Heart left ventricle (tissue), 16 donors: ENCODE measurements at regions not wholly inside any gene's neighbourhood (a gene's known extent, or its start where the extent isn't known, plus 50 kb on each side); places are given as distances from the start of the nearest gene placed in this dataset.

Experiments
- ATAC-seq, 4 donors: fragments of 200-7000 bp; cut with Tn5 transposase; one replicate each; pipeline ENCODE4 v1.9.1; 2020 to 2022; ENCODE audit warnings: moderate library complexity in 4 of 4, mild to moderate bottlenecking in 3 of 4, moderate number of reproducible peaks in 1 of 4
- DNase-seq, 5 donors: peaks; one replicate each; pipeline ENCODE4 v3.0.0-alpha.2; 2020
- H3K27ac ChIP-seq, 12 donors: fragments of 200-600 bp; sonication (generic) in 4 of 12; one replicate each; pipeline versions ENCODE4 v1.5.0 to v1.8.0; 2016 to 2022; ENCODE audit warnings: mild to moderate bottlenecking in 2 of 12
- H3K27me3 ChIP-seq, 9 donors: fragments of 200-600 bp; sonication (generic) in 2 of 9; one replicate each; pipeline versions ENCODE4 v1.5.1 to v1.8.0; 2016 to 2022; ENCODE audit warnings: mild to moderate bottlenecking in 3 of 9
- H3K36me3 ChIP-seq, 9 donors: fragments of 200-600 bp; sonication (generic) in 2 of 9; one replicate each; pipeline versions ENCODE4 v1.5.0 to v1.8.0; 2018 to 2022; ENCODE audit warnings: mild to moderate bottlenecking in 2 of 9
- H3K4me1 ChIP-seq, 12 donors: fragments of 200-600 bp; sonication (generic) in 4 of 12; one replicate each; pipeline versions ENCODE4 v1.5.0 to v1.8.0; 2016 to 2022; ENCODE audit warnings: mild to moderate bottlenecking in 3 of 12
- H3K4me3 ChIP-seq, 12 donors: fragments of 200-600 bp; sonication (generic) in 4 of 12; one replicate each; pipeline versions ENCODE4 v1.5.0 to v1.8.0; 2017 to 2022; ENCODE audit warnings: mild to moderate bottlenecking in 9 of 12, moderate library complexity in 4 of 12
- H3K9me3 ChIP-seq, 12 donors: fragments of 200-600 bp; sonication (generic) in 4 of 12; one replicate each; pipeline versions ENCODE4 v1.5.0 to v1.8.0; 2016 to 2022; ENCODE audit warnings: mild to moderate bottlenecking in 1 of 12
- CTCF ChIP-seq, 12 donors: fragments of 200-600 bp; sonication (generic) in 4 of 12; IDR thresholded peaks; one replicate each; pipeline versions ENCODE4 v1.5.0 to v1.8.0; 2018 to 2022; ENCODE audit warnings: antibody characterized with exemption in 12 of 12, mild to moderate bottlenecking in 5 of 12
- POLR2A ChIP-seq, 2 donors: fragments of 450-650 bp; IDR thresholded peaks; one replicate each; pipeline ENCODE4 v1.6.1; 2017; ENCODE audit warnings: antibody characterized with exemption in 2 of 2, mild to moderate bottlenecking in 2 of 2, moderate library complexity in 2 of 2
- WGBS, 4 donors: extraction: QIAGEN DNeasy Blood & Tissue Kit in 2 of 4; methylation state at CpG; one replicate each; pipeline versions ENCODE4 v1.1.5 to v1.1.7; 2013 to 2018; 5-methylcytosine and 5-hydroxymethylcytosine counted together
- intact Hi-C, 10 donors: fragments of 100-400 bp; cut with DNase I; formaldehyde crosslinking; loops; one replicate each; pipeline versions ENCODE4 v1.11.1 to v1.14.2; 2022
- donor health status: ischemic (EF 13 %, LVEDD 7.1; RV severe dilation, severe dysfunction).
- donor health status: healthy with polysubstance abuse.
- donor health status: DM: no; HTN: yes; CAD: no.
- donor health status: DM: no; HTN: no; CAD: no.
- donor health status: ischemic (EF 25% LVEDD 6.9; RV normal size, moderate dysfunction).
- donor health status: ischemic (EF 25% LVEDD 5.7; RV mildly dilated, moderate dysfunction).
- donor health status: healthy.
- donor health status: DM: yes; HTN: yes; CAD: no.
- donor health status: ischemic (EF 35%, LVEDD 5.7; RV mildly dilated, moderate dysfunction).
- donor health status: nonischemic (EF 11% LVEDD 7.7; RV severe dilation, severe dysfunction).
- donor health status: DM: yes; HTN: yes; CAD: no.
- donor health status: PGD.
- donor health status: ischemic (EF 29% LVEDD 5.4; RV normal size, mild dysfunction).
- donor health status: nonischemic (EF 23%, LVEDD 6.1; RV moderate dilation, normal function).

- intact Hi-C loops, result no loop called here
- 87 to 100% (median 96%) methylated on average over 1 of the region's 1 CpG for WGBS, 4 donors
Observed at GRCh38 chrX:13144927-13145655, 100.7 kb upstream of the FAM9C start.

GRCh38 chrX:13142891-13143290 is 98.5 kb upstream of the FAM9C start:
- TF ChIP-seq CTCF (IDR thresholded peaks at IDR 0.05), result no peak
- TF ChIP-seq POLR2A (IDR thresholded peaks at IDR 0.05), result no peak
- 73 to 91% (median 84%) methylated on average over 3 of the region's 3 CpGs for WGBS, 4 donors
- H3K4me3 ChIP-seq, result no peak overlapping the region
- DNase-seq (no peak), ATAC-seq (no peak)
- peaks cover 0 to 14% (median 0%) of the 10 kb centered on the region in 12 donors for H3K9me3 ChIP-seq
- no peak overlapping the region for H3K27ac ChIP-seq
- H3K4me1 ChIP-seq, result no peaks in the 10 kb centered on the region
- H3K36me3 ChIP-seq, result no peaks in the 10 kb centered on the region
- no peaks in the 10 kb centered on the region for H3K27me3 ChIP-seq
- intact Hi-C loops, result no loop called here

More at GRCh38 chrX:13144927-13145655, 100.7 kb upstream of the FAM9C start:
- ATAC-seq, result no peak
- Histone ChIP-seq H3K9me3 (peaks cover 0 to 14% (median 0%) of the 10 kb centered on the region in 12 donors), H3K27me3 (no peaks in the 10 kb centered on the region), H3K36me3 (no peaks in the 10 kb centered on the region), H3K27ac (no peak overlapping the region), H3K4me1 (no peaks in the 10 kb centered on the region), H3K4me3 (no peak overlapping the region)
- no peak for DNase-seq
- TF ChIP-seq POLR2A (IDR thresholded peaks at IDR 0.05) (no peak), CTCF (IDR thresholded peaks at IDR 0.05) (no peak)

- no peak overlapping the region for H3K4me3 ChIP-seq
- no peaks in the 10 kb centered on the region for H3K27me3 ChIP-seq
- ATAC-seq (no peak), DNase-seq (no peak)
- H3K27ac ChIP-seq, result no peak overlapping the region
- intact Hi-C loops, result no loop called here
- TF ChIP-seq POLR2A (IDR thresholded peaks at IDR 0.05), result no peak
- TF ChIP-seq CTCF (IDR thresholded peaks at IDR 0.05), result no peak
- no peaks in the 10 kb centered on the region for H3K4me1 ChIP-seq
- no peaks in the 10 kb centered on the region for H3K36me3 ChIP-seq
- 76 to 95% (median 88%) methylated on average over 2 to 5 of the region's 5 CpGs for WGBS, 4 donors
- H3K9me3 ChIP-seq, result no peaks in the 10 kb centered on the region
Observed at GRCh38 chrX:13140007-13140406, 95.6 kb upstream of the FAM9C start.

- WGBS, 4 donors, result 73 to 93% (median 79%) methylated on average over 3 of the region's 3 CpGs
- Histone ChIP-seq H3K27me3 (peaks cover 0 to 6% (median 0%) of the 10 kb centered on the region in 9 donors), H3K4me3 (no peak overlapping the region), H3K36me3 (no peaks in the 10 kb centered on the region), H3K4me1 (peaks cover 0 to 22% (median 0%) of the 10 kb centered on the region in 12 donors), H3K27ac (no peak overlapping the region), H3K9me3 (no peaks in the 10 kb centered on the region)
- no peak for DNase-seq
- intact Hi-C loops, result no loop called here
- no peak for TF ChIP-seq POLR2A (IDR thresholded peaks at IDR 0.05)
- TF ChIP-seq CTCF (IDR thresholded peaks at IDR 0.05), result no peak
- peak in 1 of 4 donors; percentile 36 for ATAC-seq
Observed at GRCh38 chrX:13131396-13132137, 87.1 kb upstream of the FAM9C start.
